ENCODE measurements at regions not wholly inside any gene's neighbourhood (a gene's known extent, or its start where the extent isn't known, plus 50 kb on each side); places are given as distances from the start of the nearest gene placed in this dataset.

DNA sequence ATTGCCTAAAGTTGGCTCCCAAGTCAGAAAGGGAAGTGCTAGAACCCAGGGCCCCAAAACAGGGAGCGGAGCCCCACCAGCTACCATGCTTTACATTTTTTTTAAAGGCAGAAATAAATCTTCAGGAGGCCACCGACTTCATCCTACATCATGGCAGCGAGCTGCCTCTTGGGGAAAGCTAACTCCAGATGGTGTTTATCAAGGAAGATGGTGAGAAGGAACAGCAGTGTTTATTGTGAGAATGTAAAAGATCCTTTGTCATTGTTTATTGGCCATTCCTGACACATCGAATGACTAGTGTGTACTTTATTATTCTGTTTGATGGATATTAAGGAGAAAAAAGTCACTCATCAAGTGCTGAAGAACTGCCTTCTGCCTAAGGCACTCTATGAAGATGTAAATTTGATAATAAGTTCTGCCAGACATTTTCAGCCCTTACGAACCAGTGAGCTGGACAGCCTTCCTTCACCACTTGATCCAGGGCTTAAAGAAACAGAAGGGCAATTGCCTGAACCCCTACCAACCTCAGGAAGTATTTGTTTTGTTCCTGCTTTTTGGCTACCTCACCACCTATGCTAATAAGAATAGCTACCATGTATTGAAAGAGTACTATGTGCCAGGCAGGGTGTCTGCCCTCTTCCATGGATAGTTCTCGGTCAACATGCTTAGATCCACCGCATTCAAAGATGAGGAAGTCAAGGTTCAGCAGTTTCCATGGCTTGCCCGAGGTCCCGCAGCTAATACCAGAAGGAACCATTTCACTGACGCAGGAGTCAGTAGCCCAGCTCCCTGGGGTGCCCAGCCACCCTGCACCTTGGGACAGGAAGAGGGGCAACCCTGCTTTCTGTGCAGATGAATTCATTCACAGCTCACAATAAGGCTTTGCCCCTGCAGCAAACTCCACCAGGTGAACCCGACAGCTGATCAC lies 194.7 kb upstream of the RREB1 start:
- TF ChIP-seq POLR2AphosphoS5 (IDR thresholded peaks at IDR 0.05; ENCODE audit: control insufficient read depth, insufficient read depth, low read depth, low read length) (no peak), ZNF354B (CRISPR knock-in tag; IDR thresholded peaks at IDR 0.05) (no peak), REST (IDR thresholded peaks at IDR 0.05; ENCODE audit: borderline replicate concordance) (no peak), REST (CRISPR knock-in tag; IDR thresholded peaks at IDR 0.05; ENCODE audit: low read depth) (no peak), CEBPZ (IDR thresholded peaks at IDR 0.05; ENCODE audit: borderline replicate concordance, low read depth, low read length) (no peak), FOXA1 (IDR thresholded peaks at IDR 0.05; ENCODE audit: borderline replicate concordance) (no peak), NFRKB (IDR thresholded peaks at IDR 0.05; ENCODE audit: low read depth) (no peak), HNRNPUL1 (IDR thresholded peaks at IDR 0.05; ENCODE audit: low read length) (no peak)

Measured in K562 (cell line).